OCI-LY3 (cell line): ENCODE measurements at regions not wholly inside any gene's neighbourhood (a gene's known extent, or its start where the extent isn't known, plus 50 kb on each side); places are given as distances from the start of the nearest gene placed in this dataset.
"Not testable (repeated sequence)": the region's sequence is repeated elsewhere in the genome, so short reads cannot be mapped to it uniquely, and the experiment has no call there.

Experiments used
- H2AFZ ChIP-seq: fragments of 200-600, 300-600 bp; shearing (Covaris generic); 2 replicates; pipeline ENCODE4 v1.6.0; 2014; ENCODE audit warnings: antibody characterized with exemption, low read depth, low read length
- H3K27ac ChIP-seq: fragments of 200-600, 300-600 bp; sonication (generic); 2 replicates; pipeline ENCODE4 v1.5.1; 2014; ENCODE audit warnings: mild to moderate bottlenecking, low read length, moderate library complexity, mixed read lengths
- H3K27me3 ChIP-seq: fragments of 200-600, 300-600 bp; sonication (generic); 2 replicates; pipeline ENCODE4 v1.6.1; 2014; ENCODE audit warnings: low read depth, low read length, mixed read lengths
- H3K36me3 ChIP-seq: fragments of 200-600, 300-600 bp; sonication (generic); replicated peaks from 2 replicates; pipeline ENCODE3; 2014; ENCODE audit warnings: low read depth, low read length, mixed read lengths
- H3K4me1 ChIP-seq: fragments of 300-600, 200-600 bp; sonication (generic); 2 replicates; pipeline ENCODE4 v1.6.1; 2014; ENCODE audit warnings: low read length, mixed read lengths
- H3K4me2 ChIP-seq: fragments of 200-600, 300-600 bp; sonication (generic); 2 replicates; pipeline ENCODE4 v1.6.1; 2014; ENCODE audit warnings: low read length, mixed read lengths
- H3K4me3 ChIP-seq: fragments of 300-600, 200-600 bp; sonication (generic); 2 replicates; pipeline ENCODE4 v1.5.1; 2014; ENCODE audit warnings: antibody characterized with exemption, mild to moderate bottlenecking, low read length, moderate library complexity
- H3K79me2 ChIP-seq: fragments of 300-600, 200-600 bp; shearing (Covaris generic); 2 replicates; pipeline ENCODE4 v1.6.1; 2014; ENCODE audit warnings: mild to moderate bottlenecking, low read length, mixed read lengths
- H3K9ac ChIP-seq: fragments of 300-600, 200-600 bp; shearing (Covaris generic); 2 replicates; pipeline ENCODE4 v1.6.0; 2014; ENCODE audit warnings: mild to moderate bottlenecking, low read length, moderate library complexity
- H3K9me3 ChIP-seq: fragments of 200-600, 300-600 bp; shearing (Covaris generic); 2 replicates; pipeline ENCODE4 v1.6.1; 2014; ENCODE audit warnings: low read length, mixed read lengths; ENCODE audit not compliant: insufficient read depth
- H4K20me1 ChIP-seq: fragments of 200-600, 300-600 bp; sonication (generic); 2 replicates; pipeline ENCODE4 v1.6.1; 2016; ENCODE audit warnings: low read length, mixed read lengths; ENCODE audit not compliant: insufficient read depth
- CTCF ChIP-seq: fragments of 200-600, 300-600 bp; sonication (generic); IDR thresholded peaks from 2 replicates; pipeline ENCODE4 v1.5.1; 2014; ENCODE audit warnings: antibody characterized with exemption, low read length, low read depth
- EZH2phosphoT487 ChIP-seq: fragments of 200-600 bp; shearing (Covaris generic); IDR thresholded peaks from 2 replicates; pipeline ENCODE4 v1.6.1; 2018; ENCODE audit warnings: antibody characterized with exemption, mixed run types, low read depth

GRCh38 chr12:59396519-59396918 is 199.3 kb upstream of the SLC16A7 start:
- Histone ChIP-seq H2AFZ (no peak overlapping the region), H3K4me2 (no peak overlapping the region)

DNA sequence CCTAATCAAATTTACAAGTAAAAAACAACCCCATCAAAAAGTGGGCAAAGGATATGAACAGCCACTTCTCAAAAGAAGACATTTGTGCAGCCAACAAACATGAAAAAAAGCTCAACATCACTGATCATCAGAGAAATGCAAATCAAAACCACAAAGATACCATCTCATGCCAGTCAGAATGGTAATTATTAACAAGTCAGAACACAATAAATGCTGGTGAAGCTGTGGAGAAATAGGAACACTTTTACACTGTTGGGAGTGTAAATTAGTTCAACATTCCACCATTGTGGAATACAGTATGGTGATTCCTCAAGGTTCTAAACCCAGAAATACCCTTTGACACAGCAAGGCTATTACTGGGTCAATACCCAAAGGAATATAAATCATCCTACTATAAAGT is 200.5 kb upstream of the SLC16A7 start:
- not testable (repeated sequence) for H3K79me2 ChIP-seq, H4K20me1 ChIP-seq, H3K27me3 ChIP-seq, H3K9ac ChIP-seq, H3K9me3 ChIP-seq, H2AFZ ChIP-seq, H3K36me3 ChIP-seq, H3K4me3 ChIP-seq, H3K4me2 ChIP-seq, H3K4me1 ChIP-seq, H3K27ac ChIP-seq

More at GRCh38 chr12:59396519-59396918, 199.3 kb upstream of the SLC16A7 start:
- Histone ChIP-seq H4K20me1 (no peaks in the 10 kb centered on the region), H3K4me1 (no peaks in the 10 kb centered on the region), H3K27ac (no peak overlapping the region), H3K4me3 (no peak overlapping the region), H3K9ac (no peak overlapping the region), H3K36me3 (no peaks in the 10 kb centered on the region), H3K9me3 (peaks cover 5% of the 10 kb centered on the region; the same call in 1 of the 2 replicates), H3K27me3 (no peaks in the 10 kb centered on the region), H3K79me2 (no peaks in the 10 kb centered on the region)
- no peak for TF ChIP-seq EZH2phosphoT487
- no peak for TF ChIP-seq CTCF

DNA sequence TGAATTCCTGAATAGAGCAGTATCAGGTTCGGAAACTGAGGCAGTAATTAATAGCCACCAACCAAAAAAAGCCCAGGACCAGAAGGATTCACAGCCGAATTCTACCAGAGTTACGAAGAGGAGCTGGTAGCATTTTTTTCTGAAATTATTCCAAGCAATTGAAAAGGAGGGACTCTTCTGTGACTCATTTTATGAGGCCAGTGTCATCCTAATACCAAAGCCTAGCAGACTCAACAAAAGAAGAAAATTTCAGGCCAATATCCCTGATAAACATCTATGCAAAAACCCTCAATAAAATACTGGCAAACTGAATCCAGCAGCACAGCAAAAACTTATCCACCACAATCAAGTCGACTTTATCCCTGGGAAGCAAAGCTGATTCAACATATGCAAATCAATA is 202.3 kb upstream of the SLC16A7 start:
- Histone ChIP-seq H3K4me1 (peaks cover 8% of the 10 kb centered on the region), H2AFZ (no peak overlapping the region), H3K9me3 (no peaks in the 10 kb centered on the region; the same call in 1 of the 2 replicates), H3K4me2 (no peak overlapping the region), H4K20me1 (no peaks in the 10 kb centered on the region), H3K36me3 (peaks cover 3% of the 10 kb centered on the region), H3K27ac (no peak overlapping the region), H3K4me3 (no peak overlapping the region), H3K27me3 (no peaks in the 10 kb centered on the region), H3K79me2 (no peaks in the 10 kb centered on the region), H3K9ac (no peak overlapping the region)
- no peak for TF ChIP-seq EZH2phosphoT487
- TF ChIP-seq CTCF = no peak

DNA sequence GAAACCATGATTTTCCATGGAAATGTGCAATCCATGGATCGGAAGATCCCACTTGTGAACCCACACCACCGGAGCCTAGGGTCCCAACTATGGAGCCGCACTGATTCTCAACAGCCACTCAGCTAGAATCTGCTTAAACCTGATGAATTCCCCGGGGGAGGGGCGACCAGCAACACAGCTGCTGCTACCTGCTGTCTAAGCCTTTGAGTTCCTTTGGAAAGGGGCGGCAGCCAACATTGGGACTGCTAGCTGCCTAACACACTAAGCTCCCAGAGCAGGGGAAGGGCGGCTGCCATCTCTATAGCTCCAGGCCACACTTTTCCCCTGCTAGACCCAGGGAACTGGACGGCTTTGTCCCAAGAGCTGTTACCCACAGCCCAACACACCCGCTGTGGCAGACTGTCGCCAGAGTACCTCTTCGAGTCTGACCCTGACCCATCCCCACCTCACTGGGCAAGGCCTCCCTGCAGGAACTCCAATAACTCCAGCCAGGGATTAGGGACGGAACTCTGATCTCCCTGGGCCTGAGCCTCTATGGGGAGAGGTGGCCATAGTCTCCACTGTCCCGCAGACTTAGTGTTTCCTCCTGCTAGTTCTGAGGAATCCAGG is 205.8 kb upstream of the SLC16A7 start:
- TF ChIP-seq CTCF (no peak), EZH2phosphoT487 (no peak)
- Histone ChIP-seq H3K4me2 (no peak overlapping the region), H3K36me3 (peaks cover 10% of the 10 kb centered on the region), H3K27me3 (no peaks in the 10 kb centered on the region), H3K9ac (no peak overlapping the region), H3K4me3 (no peak overlapping the region), H3K79me2 (no peaks in the 10 kb centered on the region), H3K9me3 (peaks cover 3% of the 10 kb centered on the region; the same call in 1 of the 2 replicates), H4K20me1 (no peaks in the 10 kb centered on the region), H2AFZ (no peak overlapping the region), H3K4me1 (peaks cover 28% of the 10 kb centered on the region), H3K27ac (no peak overlapping the region)
